GM04503 (cell line): ENCODE measurements at regions not wholly inside any gene's neighbourhood (a gene's known extent, or its start where the extent isn't known, plus 50 kb on each side); places are given as distances from the start of the nearest gene placed in this dataset.
"Not testable (repeated sequence)": the region's sequence is repeated elsewhere in the genome, so short reads cannot be mapped to it uniquely, and the experiment has no call there.

Source experiments
- DNase-seq: peaks from one replicate; pipeline ENCODE4 v3.0.0-alpha.2; 2012; ENCODE audit warnings: low read depth

- DNase-seq: no peak
Measured at GRCh38 chr10:62658516-62658915, 146.0 kb upstream of the ADO start.

DNA sequence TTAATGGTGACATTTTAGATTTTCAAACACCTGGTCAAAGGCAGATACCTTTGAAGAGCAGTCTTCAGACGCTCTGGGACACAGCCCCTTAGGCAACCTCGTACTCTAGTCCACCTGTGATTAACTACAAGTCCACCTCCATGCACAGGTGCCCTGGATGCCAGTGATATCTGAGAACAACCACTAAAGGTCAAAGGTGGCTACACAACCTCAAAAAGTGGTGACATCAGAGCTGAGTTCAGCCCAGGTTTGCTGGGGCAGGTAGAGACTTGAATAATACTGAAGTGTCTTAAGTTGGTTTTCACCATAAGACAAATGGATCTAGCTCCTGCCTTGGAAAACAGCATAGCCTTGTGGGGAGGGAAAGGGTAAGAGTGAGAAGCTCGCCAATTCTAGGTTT lies 143.4 kb upstream of the ADO start:
- no peak for DNase-seq

DNA sequence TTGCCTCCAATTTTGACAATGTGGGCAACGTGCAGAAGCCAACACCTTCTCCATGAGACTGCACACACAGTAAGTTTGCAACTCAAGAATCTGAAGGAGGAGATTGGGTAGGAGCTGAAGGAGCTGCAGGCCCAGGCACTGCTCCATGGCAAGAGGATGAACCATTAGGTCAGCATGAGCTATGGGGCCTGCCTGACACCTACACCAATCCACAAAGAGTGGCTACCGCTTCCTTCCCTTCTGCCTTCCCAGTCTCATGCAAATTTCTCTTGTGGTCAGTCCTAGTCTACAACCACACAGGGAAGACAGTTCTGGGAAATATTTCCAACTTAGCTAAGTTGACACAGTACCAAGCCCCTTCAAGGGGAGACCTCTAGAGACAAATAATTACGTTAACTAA lies 142.0 kb upstream of the ADO start:
- no peak for DNase-seq

DNA sequence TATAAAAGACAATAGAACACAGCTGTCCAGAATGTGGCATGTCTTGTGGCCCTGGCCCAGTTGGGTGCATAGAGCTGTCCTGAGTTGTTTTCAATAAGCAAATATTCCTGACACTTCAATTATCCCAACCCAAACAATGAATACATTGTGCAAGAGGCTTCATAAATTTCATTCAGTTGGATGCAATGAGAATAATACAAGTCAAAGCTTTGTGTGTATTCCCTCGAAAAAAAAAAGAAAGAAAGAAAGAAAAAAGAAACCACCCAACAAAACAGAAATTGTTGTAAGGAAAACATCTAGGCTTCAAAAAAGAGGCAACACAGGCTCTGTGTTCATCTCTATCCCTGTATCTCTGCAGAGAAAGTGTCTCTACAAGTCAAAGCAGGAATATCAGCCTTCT lies 138.7 kb upstream of the ADO start:
- no peak for DNase-seq

DNA sequence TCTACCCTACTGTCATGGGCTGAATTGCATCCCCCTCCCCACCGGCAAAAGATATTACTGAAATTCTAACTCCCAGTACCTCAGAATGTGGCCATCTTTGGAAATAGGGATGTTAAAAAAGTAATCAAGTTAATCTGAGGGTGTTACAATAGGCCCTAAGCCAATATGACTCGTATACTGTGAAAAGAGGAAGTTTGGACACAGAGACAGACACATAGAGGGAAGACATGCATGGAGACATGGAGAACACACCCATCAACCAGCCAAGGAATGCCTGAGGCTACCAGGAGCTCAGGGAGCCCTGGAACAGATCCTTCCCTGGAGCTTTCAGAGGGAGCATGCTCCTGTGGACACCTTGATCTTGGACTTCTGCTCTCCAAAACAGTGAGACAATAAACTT lies 138.2 kb upstream of the ADO start:
- DNase-seq: no peak

DNA sequence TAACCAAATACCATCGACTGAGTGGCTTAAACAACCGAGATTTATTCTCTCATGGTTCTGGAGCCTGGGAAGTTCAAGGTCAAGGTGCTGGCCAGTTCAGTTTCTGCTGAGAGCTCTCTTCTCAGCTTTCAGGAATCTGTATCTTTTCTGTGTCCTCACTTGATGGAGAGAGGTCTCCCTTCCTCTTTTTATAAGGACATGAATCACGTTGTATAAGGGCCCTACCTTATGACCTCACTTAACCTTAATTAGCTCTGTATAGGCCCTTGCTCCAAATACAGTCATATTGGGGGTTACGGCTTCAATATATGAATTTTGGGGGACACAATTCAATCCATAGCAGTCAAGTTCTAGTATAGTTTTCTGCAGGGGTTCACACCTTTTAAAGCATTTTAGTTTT lies 135.2 kb upstream of the ADO start:
- DNase-seq: no peak

- DNase-seq: no peak
Measured at GRCh38 chr10:62671104-62671503, 133.4 kb upstream of the ADO start.

- no peak for DNase-seq
Measured at GRCh38 chr10:62681211-62681940, 123.1 kb upstream of the ADO start.

DNA sequence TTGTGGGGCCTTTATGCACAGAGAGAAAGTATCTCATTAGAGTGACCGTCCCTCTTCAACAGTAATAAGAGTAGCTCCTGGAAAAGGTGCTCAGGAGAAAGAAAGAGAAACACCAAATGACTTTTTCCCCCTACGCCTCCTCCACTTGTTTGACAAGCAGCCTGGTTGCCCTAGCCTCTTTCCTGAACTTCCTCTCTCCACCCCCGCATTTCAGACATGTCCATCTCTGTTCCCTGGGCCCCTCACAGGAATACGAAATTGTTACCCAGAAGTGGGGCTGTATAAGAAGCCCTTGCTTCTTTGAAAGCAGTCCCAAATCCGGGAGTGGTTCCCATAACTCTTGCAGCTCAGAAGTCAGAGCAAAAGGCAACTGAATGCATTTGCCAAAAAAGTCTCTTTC lies 119.6 kb upstream of the ADO start:
- DNase-seq: no peak

DNA sequence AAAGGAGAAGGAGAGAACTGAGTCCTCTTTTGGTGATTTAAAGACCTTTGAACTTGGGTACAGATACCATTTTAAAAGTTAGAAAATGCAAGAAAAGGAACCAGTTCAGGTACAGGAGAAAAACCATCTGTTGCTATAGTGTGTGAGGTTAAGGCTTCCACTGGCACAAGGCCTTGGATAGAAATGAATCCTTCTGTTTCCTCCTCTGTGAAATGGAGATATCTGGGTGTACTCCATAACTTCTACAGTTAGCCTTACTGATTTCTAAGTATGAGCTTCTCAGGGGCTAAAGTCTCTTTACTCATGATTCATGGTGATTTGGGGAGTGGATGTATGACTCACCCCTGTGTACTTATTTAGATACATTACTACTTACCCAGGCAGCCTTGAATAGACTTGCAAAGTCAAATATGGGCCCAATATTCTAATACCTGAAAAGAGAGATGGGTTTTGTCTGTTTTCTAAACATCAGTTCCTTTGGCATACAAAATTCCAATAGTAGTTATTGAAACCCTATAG lies 117.2 kb upstream of the ADO start:
- no peak for DNase-seq

DNA sequence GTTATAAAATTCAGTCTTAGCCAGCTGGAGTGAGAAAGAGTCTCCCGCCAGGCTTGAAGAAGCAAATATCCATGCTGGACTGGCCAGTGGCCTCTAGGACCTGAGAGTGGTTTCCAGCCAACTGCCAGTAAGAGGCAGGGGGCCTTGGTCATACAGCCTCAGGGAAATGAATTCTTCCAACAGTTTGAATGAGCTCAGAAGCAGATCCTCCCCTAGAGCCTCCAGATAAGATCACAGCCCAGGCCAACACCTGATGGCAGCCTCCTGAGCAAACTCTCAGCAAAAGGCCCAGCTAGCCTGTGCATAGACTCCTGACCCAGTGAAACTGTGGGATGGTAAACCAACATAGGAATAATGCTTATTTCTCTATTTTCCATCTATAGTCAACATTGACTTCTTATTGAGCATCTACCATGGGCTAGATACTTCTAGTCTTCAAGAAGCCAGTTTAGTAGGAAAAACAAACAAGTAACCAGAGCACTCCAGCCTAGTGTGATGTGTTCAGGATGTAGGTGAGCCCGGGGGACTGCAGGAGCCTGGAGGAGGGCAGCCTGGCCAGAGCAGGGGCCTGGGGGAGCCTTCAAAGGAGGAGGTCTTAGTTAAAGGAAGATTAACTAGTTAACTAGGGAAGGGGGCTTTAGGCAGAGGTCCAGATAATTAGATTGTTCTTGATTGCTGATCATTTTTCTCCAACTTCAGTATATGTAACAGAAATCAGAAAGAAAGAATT lies 115.4 kb upstream of the ADO start:
- DNase-seq: no peak

DNA sequence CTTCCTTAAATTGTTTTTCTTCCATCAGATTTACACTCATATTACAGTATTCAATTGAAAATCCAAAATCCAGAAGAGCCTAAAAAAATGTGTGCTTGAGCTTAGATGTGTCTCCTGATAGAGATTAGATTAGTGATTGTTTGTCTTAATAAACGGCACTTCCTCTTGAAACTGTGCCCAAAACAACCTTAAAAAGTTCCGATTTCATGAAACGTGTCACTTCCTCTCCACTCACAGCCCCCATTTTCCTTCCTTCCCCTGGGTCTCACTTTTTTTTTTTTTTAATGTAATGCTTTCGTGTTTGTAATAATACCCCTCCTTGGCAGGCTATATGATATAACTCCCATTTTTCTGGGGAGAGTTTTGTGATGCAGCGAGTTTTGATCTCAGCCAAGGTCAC lies 114.8 kb upstream of the ADO start:
- no peak for DNase-seq

DNA sequence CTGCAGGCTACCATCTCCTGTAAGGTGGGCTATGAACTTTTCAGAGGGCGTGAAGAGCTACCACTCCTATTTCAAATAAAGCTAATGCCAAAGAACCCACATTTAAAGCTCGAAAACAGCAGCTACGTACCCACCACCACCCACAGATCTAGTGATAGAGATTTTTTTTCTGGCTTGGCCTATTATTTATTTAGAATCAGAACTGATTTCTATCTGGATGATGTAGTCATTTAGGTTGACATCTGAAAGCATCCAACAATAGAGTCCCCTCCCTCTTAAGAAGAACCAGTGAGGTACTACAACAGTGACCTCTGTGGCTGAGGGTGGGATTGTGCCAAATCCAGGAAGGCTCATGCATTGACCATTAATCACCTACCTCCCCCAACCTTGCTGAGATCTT lies 113.8 kb upstream of the ADO start:
- no peak for DNase-seq

DNA sequence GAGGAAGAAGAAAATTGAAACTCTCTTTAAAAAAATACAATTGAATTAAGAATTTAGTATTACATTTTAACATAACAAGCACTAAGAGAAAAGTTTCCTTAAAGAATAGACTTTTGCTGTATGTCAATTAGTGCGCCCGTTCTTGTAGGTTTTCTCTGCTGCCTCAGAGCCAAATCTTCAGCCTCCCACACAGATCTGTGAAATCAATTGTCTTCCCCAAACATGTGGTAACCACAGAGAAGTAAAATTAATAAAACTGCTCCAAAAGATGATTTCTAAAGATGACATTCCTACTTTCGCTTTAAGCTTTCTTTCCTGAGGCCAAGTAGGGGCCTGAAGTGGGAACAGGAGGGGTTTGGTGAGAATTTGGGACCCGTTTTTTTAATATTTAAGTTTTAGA lies 113.2 kb upstream of the ADO start:
- no peak for DNase-seq

DNA sequence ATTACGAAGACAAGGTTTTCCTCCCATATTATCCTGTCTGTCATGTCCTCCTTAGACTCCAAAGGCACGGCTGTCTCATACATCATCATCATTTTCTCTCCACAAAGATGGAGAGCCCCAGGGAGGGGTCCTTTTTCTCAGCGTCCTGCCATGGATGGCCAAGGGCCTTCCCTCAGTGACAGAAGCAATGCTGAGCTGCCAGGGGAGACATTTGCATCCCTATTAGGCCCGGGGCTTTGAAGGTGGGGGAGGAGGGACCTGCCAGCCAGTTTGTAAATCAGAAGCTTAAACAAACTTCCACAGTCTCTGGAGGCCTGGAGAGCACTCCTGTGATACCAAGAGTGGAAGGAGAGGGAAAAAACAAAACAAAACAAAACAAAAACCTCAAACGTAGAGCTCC lies 112.4 kb upstream of the ADO start:
- DNase-seq: no peak

GRCh38 chr10:62693306-62693705 lies 111.2 kb upstream of the ADO start:
- no peak for DNase-seq

DNA sequence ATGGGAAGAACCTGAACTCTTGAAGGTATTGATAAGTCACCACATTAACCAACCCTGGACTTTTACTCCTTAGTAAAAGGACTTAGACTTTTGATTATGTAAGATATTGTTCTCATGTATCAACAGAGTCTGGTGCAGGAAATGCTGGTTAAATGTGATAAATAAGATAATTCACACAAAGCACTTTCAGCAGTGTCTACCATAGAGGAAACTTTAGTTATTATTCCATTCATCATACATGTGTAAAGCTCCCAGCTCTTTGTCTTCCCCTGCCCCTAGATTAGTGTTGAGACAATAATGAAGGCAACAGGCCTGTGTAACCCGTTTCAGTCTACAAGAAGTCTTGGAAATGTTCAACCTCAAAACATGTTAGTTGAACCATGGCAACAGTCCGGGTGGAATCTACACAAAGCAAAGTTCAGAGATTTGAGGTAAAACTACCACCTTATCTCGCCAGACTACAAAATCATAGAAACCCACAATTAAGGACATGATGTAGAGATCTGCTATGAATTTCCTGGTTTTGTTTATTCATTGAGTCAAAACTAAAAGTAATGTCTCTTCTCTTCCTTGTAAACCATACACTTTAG lies 109.9 kb upstream of the ADO start:
- DNase-seq: no peak

GRCh38 chr10:62696798-62697197 lies 107.7 kb upstream of the ADO start:
- DNase-seq: no peak

DNA sequence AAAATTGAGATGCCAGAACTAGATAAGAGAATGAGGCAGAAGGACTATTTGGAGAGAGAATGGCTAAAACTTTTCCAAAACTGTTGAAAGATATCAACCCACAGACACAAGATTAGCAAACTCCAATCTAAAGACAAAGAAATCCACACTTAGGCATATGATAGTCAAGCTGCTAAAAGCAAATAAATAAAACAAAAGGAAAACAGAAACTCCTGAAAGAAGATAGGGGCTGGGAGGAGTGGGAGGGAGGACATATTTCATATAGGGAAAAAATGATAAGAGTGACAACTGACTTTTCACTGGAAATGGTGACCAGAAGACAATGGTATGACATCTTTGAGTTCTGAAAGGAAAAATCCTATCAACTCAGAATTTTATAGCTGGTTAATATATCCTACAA lies 105.4 kb upstream of the ADO start:
- DNase-seq: no peak

GRCh38 chr10:62704121-62704520 lies 100.4 kb upstream of the ADO start:
- not testable (repeated sequence) for DNase-seq

GRCh38 chr10:62705789-62706188 lies 98.7 kb upstream of the ADO start:
- DNase-seq: no peak

- no peak for DNase-seq
Measured at GRCh38 chr10:62707810-62708209, 96.7 kb upstream of the ADO start.

- no peak for DNase-seq
Measured at GRCh38 chr10:62708569-62708968, 96.0 kb upstream of the ADO start.
